ENCODE measurements at regions not wholly inside any gene's neighbourhood (a gene's known extent, or its start where the extent isn't known, plus 50 kb on each side); places are given as distances from the start of the nearest gene placed in this dataset.

- TF ChIP-seq CTCF (IDR thresholded peaks at IDR 0.05) (no peak), POLR2A (IDR thresholded peaks at IDR 0.05; ENCODE audit: low read depth) (no peak), POLR2AphosphoS5 (IDR thresholded peaks at IDR 0.05) (no peak), EP300 (IDR thresholded peaks at IDR 0.05) (no peak)
These were observed 182.9 kb upstream of the RIOK2 start for GRCh38 chr5:97365918-97366317.
